ENCODE measurements at regions not wholly inside any gene's neighbourhood (a gene's known extent, or its start where the extent isn't known, plus 50 kb on each side); places are given as distances from the start of the nearest gene placed in this dataset.

- TF ChIP-seq CTCF (IDR thresholded peaks at IDR 0.05) (no peak), POLR2AphosphoS5 (IDR thresholded peaks at IDR 0.05) (no peak)
These were observed 412.1 kb downstream of the CENPC start for GRCh38 chr4:67133162-67133561.

All from breast epithelium (tissue), 3 donors.